ENCODE measurements at regions not wholly inside any gene's neighbourhood (a gene's known extent, or its start where the extent isn't known, plus 50 kb on each side); places are given as distances from the start of the nearest gene placed in this dataset.
A peak's percentile ranks its signal among the peaks of the same experiment; 100 is the strongest.

DNA sequence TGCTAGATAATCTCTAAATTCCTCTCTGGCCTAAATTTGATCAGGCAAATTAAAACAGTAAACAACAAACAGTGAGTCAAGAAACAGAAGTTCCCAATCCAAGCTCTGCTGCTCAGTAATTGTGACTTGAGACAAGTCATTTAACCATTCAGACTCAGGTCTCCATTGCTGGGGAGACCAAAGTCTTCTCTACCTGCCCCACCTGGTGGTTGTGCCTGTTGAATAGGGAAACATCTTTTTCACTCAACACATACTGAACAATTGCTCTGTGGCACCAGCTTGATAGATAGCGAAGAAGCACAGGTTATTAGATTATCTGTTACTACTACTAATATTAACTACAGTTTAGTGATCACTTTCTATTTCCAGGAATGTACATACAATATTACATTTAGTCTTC lies 112.1 kb upstream of the EOLA2 start:
- TF ChIP-seq EP300 (IDR thresholded peaks at IDR 0.05; ENCODE audit: low read length) (no peak), SIN3A (IDR thresholded peaks at IDR 0.05; ENCODE audit: borderline replicate concordance in 2 of 2, control insufficient read depth in 1 of 2, low read depth in 2 of 2, low read length in 2 of 2) (no peak), HNRNPL (IDR thresholded peaks at IDR 0.05; ENCODE audit: low read depth, low read length) (no peak), E2F1 (CRISPR knock-in tag; IDR thresholded peaks at IDR 0.05) (no peak), JUND (IDR thresholded peaks at IDR 0.05; ENCODE audit: borderline replicate concordance, low read depth, low read length) (no peak), JUND (tag; IDR thresholded peaks at IDR 0.05; ENCODE audit: borderline replicate concordance, low read depth, low read length) (no peak), TCF3 (CRISPR knock-in tag; IDR thresholded peaks at IDR 0.05) (no peak), SRF (CRISPR knock-in tag; IDR thresholded peaks at IDR 0.05) (no peak), CREB1 (IDR thresholded peaks at IDR 0.05) (no peak), CREB1 (CRISPR knock-in tag; IDR thresholded peaks at IDR 0.05) (no peak), BCL6 (CRISPR knock-in tag; IDR thresholded peaks at IDR 0.05) (no peak), ZKSCAN1 (IDR thresholded peaks at IDR 0.05; ENCODE audit: low read depth, low read length) (no peak), CHD2 (IDR thresholded peaks at IDR 0.05; ENCODE audit: low read depth, low read length) (no peak)
- TF ChIP-seq, protein P1, sequence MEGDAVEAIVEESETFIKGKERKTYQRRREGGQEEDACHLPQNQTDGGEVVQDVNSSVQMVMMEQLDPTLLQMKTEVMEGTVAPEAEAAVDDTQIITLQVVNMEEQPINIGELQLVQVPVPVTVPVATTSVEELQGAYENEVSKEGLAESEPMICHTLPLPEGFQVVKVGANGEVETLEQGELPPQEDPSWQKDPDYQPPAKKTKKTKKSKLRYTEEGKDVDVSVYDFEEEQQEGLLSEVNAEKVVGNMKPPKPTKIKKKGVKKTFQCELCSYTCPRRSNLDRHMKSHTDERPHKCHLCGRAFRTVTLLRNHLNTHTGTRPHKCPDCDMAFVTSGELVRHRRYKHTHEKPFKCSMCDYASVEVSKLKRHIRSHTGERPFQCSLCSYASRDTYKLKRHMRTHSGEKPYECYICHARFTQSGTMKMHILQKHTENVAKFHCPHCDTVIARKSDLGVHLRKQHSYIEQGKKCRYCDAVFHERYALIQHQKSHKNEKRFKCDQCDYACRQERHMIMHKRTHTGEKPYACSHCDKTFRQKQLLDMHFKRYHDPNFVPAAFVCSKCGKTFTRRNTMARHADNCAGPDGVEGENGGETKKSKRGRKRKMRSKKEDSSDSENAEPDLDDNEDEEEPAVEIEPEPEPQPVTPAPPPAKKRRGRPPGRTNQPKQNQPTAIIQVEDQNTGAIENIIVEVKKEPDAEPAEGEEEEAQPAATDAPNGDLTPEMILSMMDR (IDR thresholded peaks at IDR 0.05 in 2 of 3, conservative IDR thresholded peaks at IDR 0.05 in 1 of 3; ENCODE audit: insufficient read depth in 2 of 3, low read depth in 1 of 3, low read length in 3 of 3), result peak in 2 of 3 experiments; percentile 17 to 27; a peak in 2 of 6 replicates
- TF ChIP-seq, protein P2, sequence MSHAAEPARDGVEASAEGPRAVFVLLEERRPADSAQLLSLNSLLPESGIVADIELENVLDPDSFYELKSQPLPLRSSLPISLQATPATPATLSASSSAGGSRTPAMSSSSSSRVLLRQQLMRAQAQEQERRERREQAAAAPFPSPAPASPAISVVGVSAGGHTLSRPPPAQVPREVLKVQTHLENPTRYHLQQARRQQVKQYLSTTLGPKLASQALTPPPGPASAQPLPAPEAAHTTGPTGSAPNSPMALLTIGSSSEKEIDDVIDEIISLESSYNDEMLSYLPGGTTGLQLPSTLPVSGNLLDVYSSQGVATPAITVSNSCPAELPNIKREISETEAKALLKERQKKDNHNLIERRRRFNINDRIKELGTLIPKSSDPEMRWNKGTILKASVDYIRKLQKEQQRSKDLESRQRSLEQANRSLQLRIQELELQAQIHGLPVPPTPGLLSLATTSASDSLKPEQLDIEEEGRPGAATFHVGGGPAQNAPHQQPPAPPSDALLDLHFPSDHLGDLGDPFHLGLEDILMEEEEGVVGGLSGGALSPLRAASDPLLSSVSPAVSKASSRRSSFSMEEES (CRISPR knock-in tag; IDR thresholded peaks at IDR 0.05), result no peak
- TF ChIP-seq, protein P3, sequence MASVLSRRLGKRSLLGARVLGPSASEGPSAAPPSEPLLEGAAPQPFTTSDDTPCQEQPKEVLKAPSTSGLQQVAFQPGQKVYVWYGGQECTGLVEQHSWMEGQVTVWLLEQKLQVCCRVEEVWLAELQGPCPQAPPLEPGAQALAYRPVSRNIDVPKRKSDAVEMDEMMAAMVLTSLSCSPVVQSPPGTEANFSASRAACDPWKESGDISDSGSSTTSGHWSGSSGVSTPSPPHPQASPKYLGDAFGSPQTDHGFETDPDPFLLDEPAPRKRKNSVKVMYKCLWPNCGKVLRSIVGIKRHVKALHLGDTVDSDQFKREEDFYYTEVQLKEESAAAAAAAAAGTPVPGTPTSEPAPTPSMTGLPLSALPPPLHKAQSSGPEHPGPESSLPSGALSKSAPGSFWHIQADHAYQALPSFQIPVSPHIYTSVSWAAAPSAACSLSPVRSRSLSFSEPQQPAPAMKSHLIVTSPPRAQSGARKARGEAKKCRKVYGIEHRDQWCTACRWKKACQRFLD (CRISPR knock-in tag; IDR thresholded peaks at IDR 0.05), result no peak

Measured in K562 (cell line).